HG03103 (cell line): ENCODE measurements at regions not wholly inside any gene's neighbourhood (a gene's known extent, or its start where the extent isn't known, plus 50 kb on each side); places are given as distances from the start of the nearest gene placed in this dataset.

Experiments
- ATAC-seq: cut with Tn5 transposase; IDR thresholded peaks from one replicate; pipeline ENCODE4 v1.9.1; 2021; ENCODE audit warnings: low read depth; ENCODE audit not compliant: unreplicated experiment

- no peak for ATAC-seq
Observed at GRCh38 chr13:30034458-30034795, 184.0 kb upstream of the UBL3 start.

- no peak for ATAC-seq
Observed at GRCh38 chr13:30033681-30034457, 183.5 kb upstream of the UBL3 start.

GRCh38 chr13:30032263-30032662, 181.8 kb upstream of the UBL3 start:
- ATAC-seq, result no peak

GRCh38 chr13:30031488-30031887, 181.1 kb upstream of the UBL3 start:
- no peak for ATAC-seq

- no peak for ATAC-seq
Observed at GRCh38 chr13:30030141-30030750, 179.8 kb upstream of the UBL3 start.

GRCh38 chr13:30027569-30028455, 177.4 kb upstream of the UBL3 start:
- no peak for ATAC-seq

GRCh38 chr13:30026909-30027308, 176.5 kb upstream of the UBL3 start:
- ATAC-seq, result no peak

GRCh38 chr13:30026093-30026492, 175.7 kb upstream of the UBL3 start:
- no peak for ATAC-seq

- no peak for ATAC-seq
Observed at GRCh38 chr13:30025351-30025750, 174.9 kb upstream of the UBL3 start.

GRCh38 chr13:30024125-30024865, 173.9 kb upstream of the UBL3 start:
- ATAC-seq, result no peak

GRCh38 chr13:30023196-30023895, 172.9 kb upstream of the UBL3 start:
- ATAC-seq, result no peak

GRCh38 chr13:30022796-30023195, 172.4 kb upstream of the UBL3 start:
- no peak for ATAC-seq

GRCh38 chr13:30022256-30022655, 171.8 kb upstream of the UBL3 start:
- no peak for ATAC-seq

GRCh38 chr13:30021611-30022010, 171.2 kb upstream of the UBL3 start:
- no peak for ATAC-seq

- ATAC-seq, result no peak
Observed at GRCh38 chr13:30020726-30021312, 170.4 kb upstream of the UBL3 start.

- ATAC-seq, result no peak
Observed at GRCh38 chr13:30019648-30020626, 169.5 kb upstream of the UBL3 start.

GRCh38 chr13:30017880-30018279, 167.5 kb upstream of the UBL3 start:
- ATAC-seq, result no peak

GRCh38 chr13:30016398-30016797, 166.0 kb upstream of the UBL3 start:
- ATAC-seq, result no peak

GRCh38 chr13:30009411-30009810, 159.0 kb upstream of the UBL3 start:
- no peak for ATAC-seq
